HEK293 (cell line): ENCODE measurements at regions not wholly inside any gene's neighbourhood (a gene's known extent, or its start where the extent isn't known, plus 50 kb on each side); places are given as distances from the start of the nearest gene placed in this dataset.

Experiments used
- CTCF ChIA-PET: fragments of 350-600 bp; formaldehyde crosslinking; extraction: SDS; loops from one replicate; lab custom pipeline; 2021; ENCODE audit warnings: antibody characterized with exemption; lab: Yijun Ruan, JAX
- POLR2A ChIA-PET: fragments of 300-600 bp; formaldehyde crosslinking; extraction: SDS; loops from one replicate; lab custom pipeline; 2020; ENCODE audit warnings: antibody characterized with exemption, inconsistent platforms; lab: Yijun Ruan, JAX
- H3K27ac ChIP-seq: fragments of 200-500 bp; sonication (Bioruptor generic); 2 replicates; pipeline ENCODE4 v1.5.1; 2014; ENCODE audit warnings: low read depth, low read length, control low read depth, inconsistent platforms; ENCODE audit errors: extremely low read depth
- H3K36me3 ChIP-seq, 2 experiments: fragments of 200-500 bp in 1 of 2; sonication (Bioruptor generic) in 1 of 2; 1 replicate in 1 of 2; 2 replicates in 1 of 2; pipeline ENCODE4 v1.5.1; 2014 to 2017; ENCODE audit warnings: inconsistent platforms in 2 of 2, low read length in 2 of 2; ENCODE audit not compliant: control insufficient read depth in 2 of 2, insufficient read depth in 1 of 2
- H3K4me1 ChIP-seq: fragments of 200-500 bp; sonication (Bioruptor generic); 2 replicates; pipeline ENCODE4 v1.5.1; 2014; ENCODE audit warnings: mild to moderate bottlenecking, low read length, inconsistent platforms; ENCODE audit not compliant: control insufficient read depth, insufficient read depth
- H3K4me3 ChIP-seq: 2 replicates; pipeline ENCODE4 v1.5.1; 2011; ENCODE audit warnings: low read depth, mild to moderate bottlenecking, control low read depth, low read length, moderate library complexity
- H3K9me3 ChIP-seq: fragments of 200-500 bp; sonication (Bioruptor generic); 2 replicates; pipeline ENCODE4 v1.5.1; 2014; ENCODE audit warnings: low read depth, low read length, inconsistent platforms; ENCODE audit not compliant: control insufficient read depth, insufficient read depth
- BCL6B ChIP-seq: fragments of 450-650 bp; formaldehyde crosslinking; IDR thresholded peaks from 2 replicates; pipeline ENCODE4 v1.5.1; 2017; ENCODE audit warnings: missing biosample characterization, missing genetic modification characterization
- GLIS2 ChIP-seq: fragments of 450-650 bp; formaldehyde crosslinking; IDR thresholded peaks from 2 replicates; pipeline ENCODE4 v1.5.1; 2016; ENCODE audit warnings: missing biosample characterization, missing genetic modification characterization
- HOXA7 ChIP-seq: sonication (generic); formaldehyde crosslinking; IDR thresholded peaks from 2 replicates; pipeline ENCODE4 v1.8.1; 2022; ENCODE audit warnings: missing genetic modification reagents, borderline replicate concordance
- HOXD13 ChIP-seq: sonication (generic); formaldehyde crosslinking; IDR thresholded peaks from 2 replicates; pipeline ENCODE4 v1.8.0; 2022; ENCODE audit warnings: missing genetic modification reagents, borderline replicate concordance
- MYNN ChIP-seq: fragments of 450-650 bp; formaldehyde crosslinking; IDR thresholded peaks from 2 replicates; pipeline ENCODE4 v1.5.1; 2016; ENCODE audit warnings: missing biosample characterization, missing genetic modification characterization, borderline replicate concordance
- OVOL3 ChIP-seq: fragments of 450-650 bp; formaldehyde crosslinking; IDR thresholded peaks from 2 replicates; pipeline ENCODE4 v1.5.1; 2016; ENCODE audit warnings: missing biosample characterization, missing genetic modification characterization
- SCRT2 ChIP-seq: fragments of 450-650 bp; formaldehyde crosslinking; IDR thresholded peaks from 2 replicates; pipeline ENCODE4 v1.5.1; 2016; ENCODE audit warnings: missing biosample characterization, missing genetic modification characterization
- WT1 ChIP-seq: fragments of 450-650 bp; formaldehyde crosslinking; IDR thresholded peaks from 2 replicates; pipeline ENCODE4 v1.5.1; 2016; ENCODE audit warnings: missing biosample characterization, missing genetic modification characterization
- ZBTB10 ChIP-seq: fragments of 450-650 bp; formaldehyde crosslinking; IDR thresholded peaks from 2 replicates; pipeline ENCODE4 v1.5.1; 2016; ENCODE audit warnings: missing biosample characterization, missing genetic modification characterization
- ZBTB17 ChIP-seq: fragments of 450-650 bp; formaldehyde crosslinking; IDR thresholded peaks from 2 replicates; pipeline ENCODE4 v1.5.1; 2016; ENCODE audit warnings: missing biosample characterization, missing genetic modification characterization
- ZEB2 ChIP-seq: fragments of 450-650 bp; formaldehyde crosslinking; IDR thresholded peaks from 2 replicates; pipeline ENCODE4 v1.5.1; 2016; ENCODE audit warnings: missing biosample characterization, missing genetic modification characterization
- ZNF16 ChIP-seq: fragments of 450-650 bp; formaldehyde crosslinking; IDR thresholded peaks from 2 replicates; pipeline ENCODE4 v1.5.1; 2016; ENCODE audit warnings: low read depth, missing biosample characterization, missing genetic modification characterization
- ZNF18 ChIP-seq: fragments of 450-650 bp; formaldehyde crosslinking; IDR thresholded peaks from 2 replicates; pipeline ENCODE4 v1.5.1; 2016; ENCODE audit warnings: missing biosample characterization, missing genetic modification characterization
- ZNF223 ChIP-seq: fragments of 450-650 bp; formaldehyde crosslinking; IDR thresholded peaks from 2 replicates; pipeline ENCODE4 v1.5.1; 2016; ENCODE audit warnings: missing biosample characterization, missing genetic modification characterization
- ZNF302 ChIP-seq: fragments of 450-650 bp; formaldehyde crosslinking; IDR thresholded peaks from 2 replicates; pipeline ENCODE4 v1.5.1; 2016; ENCODE audit warnings: missing biosample characterization, missing genetic modification characterization, low read depth
- ZNF394 ChIP-seq: fragments of 450-650 bp; formaldehyde crosslinking; IDR thresholded peaks from 2 replicates; pipeline ENCODE4 v1.5.1; 2016; ENCODE audit warnings: missing biosample characterization, missing genetic modification characterization, mild to moderate bottlenecking, moderate library complexity, borderline replicate concordance
- ZNF426 ChIP-seq: fragments of 450-650 bp; formaldehyde crosslinking; IDR thresholded peaks from 2 replicates; pipeline ENCODE4 v1.5.1; 2017; ENCODE audit warnings: missing biosample characterization, missing genetic modification characterization, mild to moderate bottlenecking, inconsistent platforms, moderate library complexity
- ZNF529 ChIP-seq: fragments of 450-650 bp; formaldehyde crosslinking; IDR thresholded peaks from 2 replicates; pipeline ENCODE4 v1.5.1; 2017; ENCODE audit warnings: missing genetic modification characterization, missing biosample characterization; ENCODE audit not compliant: insufficient replicate concordance
- ZNF548 ChIP-seq: fragments of 450-650 bp; formaldehyde crosslinking; IDR thresholded peaks from 2 replicates; pipeline ENCODE4 v1.5.1; 2016; ENCODE audit warnings: missing biosample characterization, missing genetic modification characterization
- ZNF629 ChIP-seq: fragments of 450-650 bp; formaldehyde crosslinking; IDR thresholded peaks from 2 replicates; pipeline ENCODE4 v1.5.1; 2017; ENCODE audit warnings: missing biosample characterization, missing genetic modification characterization
- ZNF639 ChIP-seq: fragments of 450-650 bp; formaldehyde crosslinking; IDR thresholded peaks from 2 replicates; pipeline ENCODE4 v1.5.1; 2016; ENCODE audit warnings: missing biosample characterization, missing genetic modification characterization
- ZNF658 ChIP-seq: fragments of 450-650 bp; formaldehyde crosslinking; IDR thresholded peaks from 2 replicates; pipeline ENCODE4; 2016; ENCODE audit warnings: missing biosample characterization, missing genetic modification characterization
- ZNF660 ChIP-seq: fragments of 450-650 bp; IDR thresholded peaks from 2 replicates; pipeline ENCODE4 v1.5.1; 2018; ENCODE audit warnings: missing biosample characterization, mild to moderate bottlenecking, missing genetic modification characterization
- ZNF677 ChIP-seq: fragments of 450-650 bp; IDR thresholded peaks from 2 replicates; pipeline ENCODE4 v1.5.0; 2018; ENCODE audit warnings: missing biosample characterization, mild to moderate bottlenecking, missing genetic modification characterization, moderate library complexity
- ZXDB ChIP-seq: fragments of 450-650 bp; formaldehyde crosslinking; IDR thresholded peaks from 2 replicates; pipeline ENCODE4 v1.5.1; 2016; ENCODE audit warnings: missing biosample characterization, missing genetic modification characterization

- no peak for TF ChIP-seq BCL6B (tag by site-specific recombination)
- no peak for TF ChIP-seq ZNF223 (tag by site-specific recombination)
- no peak for TF ChIP-seq SCRT2 (tag by site-specific recombination)
- TF ChIP-seq ZBTB17 (tag by site-specific recombination): no peak
- no peak for TF ChIP-seq ZBTB10
- TF ChIP-seq ZNF302: no peak
Measured at GRCh38 chr12:54700849-54701248, 52.7 kb upstream of the DCD start (continued).

GRCh38 chr12:54700301-54700700 is 52.1 kb upstream of the DCD start:
- ChIA-PET CTCF (interaction anchor here (0.6 to 4.1 kb wide), 12 partner anchors 9 to 368 kb away, joined by 3 to 41 read pairs (median 4); no protein-coding TSS in a partner anchor), POLR2A (no interaction called here)
- no peak overlapping the region for H3K27ac ChIP-seq

More at GRCh38 chr12:54700301-54700700, 52.1 kb upstream of the DCD start:
- Histone ChIP-seq H3K9me3 (no peaks in the 10 kb centered on the region), H3K4me3 (no peak overlapping the region), H3K36me3 (no peaks in the 10 kb centered on the region), H3K4me1 (no peaks in the 10 kb centered on the region)
- TF ChIP-seq WT1 (tag by site-specific recombination) (no peak), ZXDB (tag by site-specific recombination) (no peak), ZNF629 (tag by site-specific recombination) (no peak), HOXD13 (CRISPR knock-in tag) (no peak), HOXA7 (CRISPR knock-in tag) (no peak), MYNN (tag by site-specific recombination) (no peak), ZEB2 (no peak), ZNF394 (tag by site-specific recombination) (no peak), GLIS2 (tag by site-specific recombination) (no peak), ZNF639 (no peak), ZNF658 (tag by site-specific recombination) (no peak), OVOL3 (no peak), ZNF660 (no peak), ZNF529 (tag by site-specific recombination) (no peak), ZNF16 (tag by site-specific recombination) (no peak), ZNF677 (tag by site-specific recombination) (no peak), ZNF548 (tag by site-specific recombination) (no peak), ZNF426 (tag by site-specific recombination) (no peak), ZNF18 (no peak)
